ENCODE measurements at regions not wholly inside any gene's neighbourhood (a gene's known extent, or its start where the extent isn't known, plus 50 kb on each side); places are given as distances from the start of the nearest gene placed in this dataset.

DNA sequence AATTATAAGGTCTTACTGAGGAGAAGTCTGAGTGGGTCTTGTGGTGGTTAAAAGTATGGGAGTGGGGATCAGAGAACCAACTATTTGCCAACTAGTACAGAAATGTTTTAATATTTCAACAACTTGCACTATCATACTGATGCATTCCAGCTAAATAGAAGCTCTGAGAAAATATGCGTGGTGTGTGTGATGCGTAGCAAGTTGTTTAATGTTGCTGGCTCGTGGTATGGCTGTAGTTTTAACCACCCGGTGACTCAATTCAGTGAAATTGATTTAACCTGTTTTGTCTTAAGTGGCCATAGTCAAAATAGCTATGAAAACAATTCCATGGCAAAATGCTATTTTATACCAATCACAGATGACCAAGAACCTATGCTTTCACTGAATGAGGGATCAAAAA is 176.5 kb upstream of the SLC24A2 start:
- Mint-ChIP-seq H3K4me1 (no peaks in the 10 kb centered on the region), H3K4me3 (no peak overlapping the region), H3K9me3 (ENCODE audit: insufficient read depth) (peaks cover 2% of the 10 kb centered on the region), H3K27ac (no peak overlapping the region), H3K27me3 (peaks cover 14% of the 10 kb centered on the region)
- Histone ChIP-seq H4K20me1 (ENCODE audit: control insufficient read depth, insufficient read depth, low read length, poor library complexity, severe bottlenecking) (no peaks in the 10 kb centered on the region), H2AFZ (ENCODE audit: insufficient read depth, low read depth, low read length, poor library complexity, severe bottlenecking) (no peak overlapping the region), H3K27me3 (replicated peaks in 1 of 4; ENCODE audit: control extremely low read depth in 1 of 4, control insufficient read depth in 3 of 4, insufficient read depth in 4 of 4, low read length in 3 of 4) (peaks cover 0 to 3% (median 0%) of the 10 kb centered on the region in 4 experiments), H3K27ac (ENCODE audit: low read length in 2 of 2) (no peak overlapping the region), H3K4me3 (ENCODE audit: control extremely low read depth in 1 of 5, extremely low read depth in 1 of 5, insufficient read depth in 1 of 5, low read depth in 2 of 5, low read length in 4 of 5) (no peak overlapping the region), H3K4me2 (replicated peaks; ENCODE audit: low read depth, low read length, poor library complexity, severe bottlenecking) (no peak overlapping the region), H3K36me3 (replicated peaks in 1 of 2; ENCODE audit: control extremely low read depth in 1 of 2, control insufficient read depth in 1 of 2, extremely low read depth in 1 of 2, insufficient read depth in 2 of 2, low read length in 1 of 2) (no peaks in the 10 kb centered on the region), H3K4me1 (ENCODE audit: control insufficient read depth in 2 of 2, insufficient read depth in 2 of 2, low read length in 2 of 2) (no peaks in the 10 kb centered on the region), H3K79me2 (ENCODE audit: control insufficient read depth, insufficient read depth, low read length) (no peaks in the 10 kb centered on the region), H3K9me3 (ENCODE audit: control extremely low read depth in 1 of 3, control insufficient read depth in 2 of 3, insufficient read depth in 1 of 3, low read length in 2 of 3) (peaks cover 0 to 6% (median 0%) of the 10 kb centered on the region in 3 donors), H3K9ac (ENCODE audit: low read length) (no peak overlapping the region)
- DNase-seq: no peak
- ATAC-seq (ENCODE audit: low read depth): no peak
- ChIA-PET CTCF (no interaction called here), POLR2A (no interaction called here)
- 87% methylated on average over 3 of the region's 4 CpGs for WGBS (ENCODE audit: insufficient coverage)
- intact Hi-C loops (cut with micrococcal nuclease): no loop called here
- TF ChIP-seq, protein P1, sequence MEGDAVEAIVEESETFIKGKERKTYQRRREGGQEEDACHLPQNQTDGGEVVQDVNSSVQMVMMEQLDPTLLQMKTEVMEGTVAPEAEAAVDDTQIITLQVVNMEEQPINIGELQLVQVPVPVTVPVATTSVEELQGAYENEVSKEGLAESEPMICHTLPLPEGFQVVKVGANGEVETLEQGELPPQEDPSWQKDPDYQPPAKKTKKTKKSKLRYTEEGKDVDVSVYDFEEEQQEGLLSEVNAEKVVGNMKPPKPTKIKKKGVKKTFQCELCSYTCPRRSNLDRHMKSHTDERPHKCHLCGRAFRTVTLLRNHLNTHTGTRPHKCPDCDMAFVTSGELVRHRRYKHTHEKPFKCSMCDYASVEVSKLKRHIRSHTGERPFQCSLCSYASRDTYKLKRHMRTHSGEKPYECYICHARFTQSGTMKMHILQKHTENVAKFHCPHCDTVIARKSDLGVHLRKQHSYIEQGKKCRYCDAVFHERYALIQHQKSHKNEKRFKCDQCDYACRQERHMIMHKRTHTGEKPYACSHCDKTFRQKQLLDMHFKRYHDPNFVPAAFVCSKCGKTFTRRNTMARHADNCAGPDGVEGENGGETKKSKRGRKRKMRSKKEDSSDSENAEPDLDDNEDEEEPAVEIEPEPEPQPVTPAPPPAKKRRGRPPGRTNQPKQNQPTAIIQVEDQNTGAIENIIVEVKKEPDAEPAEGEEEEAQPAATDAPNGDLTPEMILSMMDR (IDR thresholded peaks at IDR 0.05): no peak
- no peak for TF ChIP-seq EZH2 (IDR thresholded peaks at IDR 0.05; ENCODE audit: borderline replicate concordance, insufficient read depth, low read depth, low read length, poor library complexity, severe bottlenecking)

DNA sequence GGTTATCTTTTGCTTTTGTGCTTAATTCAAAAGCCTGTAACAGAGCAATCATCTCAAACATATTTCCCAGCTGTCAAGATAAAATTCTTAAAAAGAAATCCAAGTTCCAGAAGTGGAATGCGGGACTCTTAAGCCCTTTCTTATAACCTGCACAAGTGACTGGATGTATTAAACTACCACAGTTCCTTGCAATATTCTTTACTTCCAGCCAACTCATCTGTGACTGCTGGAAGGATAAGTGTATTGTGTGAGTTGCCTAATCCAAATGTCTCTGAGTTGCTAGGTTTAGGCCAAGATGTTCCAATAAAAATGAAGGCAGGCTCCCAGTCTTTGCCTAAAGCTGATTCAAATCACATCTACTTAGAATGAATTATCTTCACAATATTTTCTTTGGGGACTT is 159.2 kb upstream of the SLC24A2 start:
- Histone ChIP-seq H3K36me3 (replicated peaks in 1 of 2; ENCODE audit: control extremely low read depth in 1 of 2, control insufficient read depth in 1 of 2, extremely low read depth in 1 of 2, insufficient read depth in 2 of 2, low read length in 1 of 2) (no peaks in the 10 kb centered on the region), H3K9ac (ENCODE audit: low read length) (no peak overlapping the region), H3K4me1 (ENCODE audit: control insufficient read depth in 2 of 2, insufficient read depth in 2 of 2, low read length in 2 of 2) (no peaks in the 10 kb centered on the region), H3K9me3 (ENCODE audit: control extremely low read depth in 1 of 3, control insufficient read depth in 2 of 3, insufficient read depth in 1 of 3, low read length in 2 of 3) (no peaks in the 10 kb centered on the region), H2AFZ (ENCODE audit: insufficient read depth, low read depth, low read length, poor library complexity, severe bottlenecking) (no peak overlapping the region), H3K4me3 (ENCODE audit: control extremely low read depth in 1 of 5, extremely low read depth in 1 of 5, insufficient read depth in 1 of 5, low read depth in 2 of 5, low read length in 4 of 5) (no peak overlapping the region), H3K79me2 (ENCODE audit: control insufficient read depth, insufficient read depth, low read length) (no peaks in the 10 kb centered on the region), H3K27ac (ENCODE audit: low read length in 2 of 2) (no peak overlapping the region), H3K27me3 (replicated peaks in 1 of 4; ENCODE audit: control extremely low read depth in 1 of 4, control insufficient read depth in 3 of 4, insufficient read depth in 4 of 4, low read length in 3 of 4) (peaks cover 0 to 4% (median 0%) of the 10 kb centered on the region in 4 experiments), H3K4me2 (replicated peaks; ENCODE audit: low read depth, low read length, poor library complexity, severe bottlenecking) (no peak overlapping the region), H4K20me1 (ENCODE audit: control insufficient read depth, insufficient read depth, low read length, poor library complexity, severe bottlenecking) (no peaks in the 10 kb centered on the region)
- H3K4me3 Mint-ChIP-seq: no peak overlapping the region
- no peak for DNase-seq
- no peak for TF ChIP-seq EZH2 (IDR thresholded peaks at IDR 0.05; ENCODE audit: borderline replicate concordance, insufficient read depth, low read depth, low read length, poor library complexity, severe bottlenecking)
- TF ChIP-seq, protein P1 (IDR thresholded peaks at IDR 0.05): no peak
- intact Hi-C loops (cut with micrococcal nuclease): no loop called here
- POLR2A ChIA-PET: no interaction called here
- CTCF ChIA-PET: interaction anchor here (1.7 kb wide), 1 partner anchor 18 kb away, joined by 4 read pairs; no protein-coding TSS in a partner anchor
- ATAC-seq (ENCODE audit: low read depth): no peak
- peaks cover 6% of the 10 kb centered on the region for H3K27me3 Mint-ChIP-seq
- no peaks in the 10 kb centered on the region for H3K4me1 Mint-ChIP-seq
- no peaks in the 10 kb centered on the region for H3K9me3 Mint-ChIP-seq (ENCODE audit: insufficient read depth)
- 71% methylated on average over 1 of the region's 1 CpG for WGBS (ENCODE audit: insufficient coverage)
- no peak overlapping the region for H3K27ac Mint-ChIP-seq

Data from B cell (primary cell).